ENCODE measurements at regions not wholly inside any gene's neighbourhood (a gene's known extent, or its start where the extent isn't known, plus 50 kb on each side); places are given as distances from the start of the nearest gene placed in this dataset.

DNA sequence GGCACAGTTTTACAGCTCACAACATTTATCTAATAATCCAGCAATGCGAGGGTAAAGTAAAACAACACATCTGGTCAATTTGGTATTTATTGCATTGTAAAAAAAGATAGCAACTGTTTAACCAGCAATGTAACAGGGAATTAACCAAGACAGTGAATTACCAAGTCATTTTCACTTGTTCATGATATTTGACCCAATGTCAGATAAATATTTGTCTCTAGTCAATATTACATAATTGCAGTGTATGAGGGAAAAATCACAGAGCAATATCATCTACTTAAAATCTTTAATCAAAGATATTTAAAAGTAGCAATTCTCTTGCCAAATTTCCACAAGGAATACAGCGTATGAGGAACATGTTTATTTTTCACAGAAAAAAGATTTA is 1265.1 kb upstream of the CHAC2 start:
- H3K79me2 ChIP-seq, result no peaks in the 10 kb centered on the region
- no peak overlapping the region for H3K9ac ChIP-seq
- H3K27me3 ChIP-seq (ENCODE audit: control insufficient read depth, insufficient read depth, low read length), result no peaks in the 10 kb centered on the region
- no peak overlapping the region for H3K27ac ChIP-seq
- no peaks in the 10 kb centered on the region for H3K4me1 ChIP-seq
- no peak overlapping the region for H2AFZ ChIP-seq
- no peak overlapping the region for H3K4me2 ChIP-seq (ENCODE audit: low read length)
- no peak overlapping the region for H3K4me3 ChIP-seq (ENCODE audit: low read depth, low read length)
- TF ChIP-seq, protein P1, sequence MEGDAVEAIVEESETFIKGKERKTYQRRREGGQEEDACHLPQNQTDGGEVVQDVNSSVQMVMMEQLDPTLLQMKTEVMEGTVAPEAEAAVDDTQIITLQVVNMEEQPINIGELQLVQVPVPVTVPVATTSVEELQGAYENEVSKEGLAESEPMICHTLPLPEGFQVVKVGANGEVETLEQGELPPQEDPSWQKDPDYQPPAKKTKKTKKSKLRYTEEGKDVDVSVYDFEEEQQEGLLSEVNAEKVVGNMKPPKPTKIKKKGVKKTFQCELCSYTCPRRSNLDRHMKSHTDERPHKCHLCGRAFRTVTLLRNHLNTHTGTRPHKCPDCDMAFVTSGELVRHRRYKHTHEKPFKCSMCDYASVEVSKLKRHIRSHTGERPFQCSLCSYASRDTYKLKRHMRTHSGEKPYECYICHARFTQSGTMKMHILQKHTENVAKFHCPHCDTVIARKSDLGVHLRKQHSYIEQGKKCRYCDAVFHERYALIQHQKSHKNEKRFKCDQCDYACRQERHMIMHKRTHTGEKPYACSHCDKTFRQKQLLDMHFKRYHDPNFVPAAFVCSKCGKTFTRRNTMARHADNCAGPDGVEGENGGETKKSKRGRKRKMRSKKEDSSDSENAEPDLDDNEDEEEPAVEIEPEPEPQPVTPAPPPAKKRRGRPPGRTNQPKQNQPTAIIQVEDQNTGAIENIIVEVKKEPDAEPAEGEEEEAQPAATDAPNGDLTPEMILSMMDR (IDR thresholded peaks at IDR 0.05), result no peak
- H3K36me3 ChIP-seq (ENCODE audit: control insufficient read depth, insufficient read depth, low read length), result no peaks in the 10 kb centered on the region
- H3K9me3 ChIP-seq (ENCODE audit: control insufficient read depth, low read length), result no peaks in the 10 kb centered on the region

DNA sequence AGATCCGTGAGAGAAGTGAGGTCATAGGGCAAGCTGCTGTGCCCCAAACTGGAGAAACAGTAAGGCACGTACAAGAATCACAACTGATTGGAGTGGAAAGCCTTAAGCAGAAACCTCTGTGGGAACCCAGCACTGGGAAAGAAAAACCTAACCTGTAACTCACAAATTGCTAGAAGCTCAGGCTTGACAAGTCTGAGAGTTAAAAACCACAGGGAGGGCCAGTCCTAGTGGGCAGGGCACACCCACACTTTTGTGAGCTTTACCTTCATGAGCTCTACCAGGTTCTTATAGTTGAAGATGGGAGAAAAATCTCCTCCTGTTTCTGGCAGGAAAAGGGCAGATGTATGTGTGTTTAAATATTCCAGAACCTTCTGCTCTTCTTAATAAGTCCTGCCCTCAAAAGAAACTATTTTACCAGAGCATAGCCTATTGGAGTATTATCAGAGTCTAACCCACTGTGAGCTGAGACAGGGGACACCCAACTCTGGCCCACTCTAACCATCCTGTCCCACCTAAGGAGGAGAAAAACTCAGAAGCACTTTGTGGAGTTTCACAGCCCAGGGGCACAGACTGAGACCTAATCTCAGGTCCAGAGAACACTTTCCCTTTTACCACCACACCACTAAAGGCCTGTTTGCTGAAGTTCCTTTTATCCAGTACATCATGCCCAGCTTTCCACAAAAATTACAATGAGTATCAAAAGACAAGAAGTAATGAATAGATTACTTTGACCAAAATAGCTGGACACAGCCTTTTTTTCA is 1265.7 kb upstream of the CHAC2 start:
- no peak overlapping the region for H3K9ac ChIP-seq
- H3K9me3 ChIP-seq (ENCODE audit: control insufficient read depth, low read length), result no peaks in the 10 kb centered on the region
- no peaks in the 10 kb centered on the region for H3K79me2 ChIP-seq
- no peaks in the 10 kb centered on the region for H3K27me3 ChIP-seq (ENCODE audit: control insufficient read depth, insufficient read depth, low read length)
- TF ChIP-seq, protein P1 (IDR thresholded peaks at IDR 0.05), result no peak
- H3K27ac ChIP-seq, result no peak overlapping the region
- H3K4me3 ChIP-seq (ENCODE audit: low read depth, low read length), result no peak overlapping the region
- H3K36me3 ChIP-seq (ENCODE audit: control insufficient read depth, insufficient read depth, low read length), result no peaks in the 10 kb centered on the region
- H2AFZ ChIP-seq, result peak overlapping the region; percentile 26
- no peak overlapping the region for H3K4me2 ChIP-seq (ENCODE audit: low read length)
- no peaks in the 10 kb centered on the region for H3K4me1 ChIP-seq

DNA sequence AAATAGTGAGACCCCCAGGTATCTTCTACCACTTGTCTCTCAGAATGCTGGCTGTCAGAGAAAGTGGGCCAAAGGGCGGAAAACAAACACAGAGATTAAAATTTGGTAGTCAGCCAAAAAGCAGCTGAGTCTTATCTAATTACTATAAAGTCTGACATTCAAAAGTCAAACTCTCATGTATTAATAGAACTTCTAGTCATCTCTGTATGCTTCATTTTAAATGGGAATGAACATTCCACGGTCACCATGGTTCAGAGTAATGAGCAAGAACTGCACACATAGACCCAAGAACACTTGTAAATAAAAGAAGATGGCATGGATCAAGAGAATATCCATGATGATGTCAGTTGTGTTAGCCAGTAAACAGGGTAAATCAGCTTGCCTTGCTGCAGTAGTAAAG is 1267.0 kb upstream of the CHAC2 start:
- H3K9ac ChIP-seq, result no peak overlapping the region
- TF ChIP-seq, protein P1 (IDR thresholded peaks at IDR 0.05), result no peak
- no peak overlapping the region for H3K4me3 ChIP-seq (ENCODE audit: low read depth, low read length)
- H3K27me3 ChIP-seq (ENCODE audit: control insufficient read depth, insufficient read depth, low read length), result no peaks in the 10 kb centered on the region
- no peak overlapping the region for H3K4me2 ChIP-seq (ENCODE audit: low read length)
- H3K36me3 ChIP-seq (ENCODE audit: control insufficient read depth, insufficient read depth, low read length), result no peaks in the 10 kb centered on the region
- no peaks in the 10 kb centered on the region for H3K4me1 ChIP-seq
- no peaks in the 10 kb centered on the region for H3K9me3 ChIP-seq (ENCODE audit: control insufficient read depth, low read length)
- no peak overlapping the region for H3K27ac ChIP-seq
- no peak overlapping the region for H2AFZ ChIP-seq
- H3K79me2 ChIP-seq, result no peaks in the 10 kb centered on the region

DNA sequence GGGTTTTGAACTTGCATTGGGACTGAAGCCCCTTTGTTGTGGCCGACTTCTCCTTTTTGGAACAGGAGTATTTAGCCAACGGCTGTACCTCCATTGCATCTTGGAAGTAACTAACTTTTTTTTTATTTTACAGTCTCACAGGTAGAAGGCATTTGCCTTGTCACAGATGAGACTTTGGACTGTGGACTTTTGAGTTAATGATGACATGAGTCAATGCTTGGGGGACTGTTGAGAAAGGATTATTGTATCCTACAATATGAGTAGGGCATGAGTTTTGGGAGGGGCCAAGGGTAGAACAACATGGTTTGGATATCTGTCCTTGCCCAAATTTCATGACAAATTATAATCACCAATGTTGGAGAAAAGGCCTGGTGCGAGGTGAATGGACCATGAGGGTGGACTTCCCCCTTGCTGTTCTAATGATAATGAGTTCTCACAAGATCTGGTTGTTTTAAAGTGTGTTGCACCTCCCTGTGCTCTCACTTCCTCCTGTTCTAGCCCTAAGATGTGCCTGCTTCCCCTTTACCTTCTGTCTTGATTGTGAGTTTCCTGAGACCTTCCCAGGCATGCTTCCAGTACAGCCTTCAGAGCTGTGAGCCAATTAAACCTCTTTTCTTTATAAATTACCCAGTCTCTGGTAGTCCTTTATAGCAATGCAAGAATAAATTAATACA is 1269.4 kb upstream of the CHAC2 start:
- Histone ChIP-seq H3K79me2 (no peaks in the 10 kb centered on the region), H3K27ac (no peak overlapping the region), H2AFZ (no peak overlapping the region), H3K4me2 (ENCODE audit: low read length) (no peak overlapping the region), H3K27me3 (ENCODE audit: control insufficient read depth, insufficient read depth, low read length) (no peaks in the 10 kb centered on the region), H3K9ac (no peak overlapping the region), H3K9me3 (ENCODE audit: control insufficient read depth, low read length) (no peaks in the 10 kb centered on the region), H3K36me3 (ENCODE audit: control insufficient read depth, insufficient read depth, low read length) (no peaks in the 10 kb centered on the region), H3K4me3 (ENCODE audit: low read depth, low read length) (no peak overlapping the region), H3K4me1 (no peaks in the 10 kb centered on the region)
- TF ChIP-seq, protein P1 (IDR thresholded peaks at IDR 0.05), result no peak

All from parathyroid adenoma (tissue), 2 donors.